Activated T-cell treated with anti-CD3 and anti-CD28 coated beads for 48 hours (primary cell): ENCODE measurements at regions not wholly inside any gene's neighbourhood (a gene's known extent, or its start where the extent isn't known, plus 50 kb on each side); places are given as distances from the start of the nearest gene placed in this dataset.
"Not testable (repeated sequence)": the region's sequence is repeated elsewhere in the genome, so short reads cannot be mapped to it uniquely, and the experiment has no call there.

ENCODE experiments used
- DNase-seq: peaks from one replicate; pipeline ENCODE4 v3.0.0-alpha.2; 2020; ENCODE audit warnings: low read depth

GRCh38 chr22:23460517-23461031, 119.5 kb downstream of the IGLL1 start:
- DNase-seq = not testable (repeated sequence)

- not testable (repeated sequence) for DNase-seq
Observed at GRCh38 chr22:23459645-23460516, 120.2 kb downstream of the IGLL1 start.

GRCh38 chr22:23458663-23459541, 121.2 kb downstream of the IGLL1 start:
- DNase-seq = no peak

- no peak for DNase-seq
Observed at GRCh38 chr22:23457380-23457985, 122.6 kb downstream of the IGLL1 start.

GRCh38 chr22:23456666-23457379, 123.3 kb downstream of the IGLL1 start:
- not testable (repeated sequence) for DNase-seq

- DNase-seq = not testable (repeated sequence)
Observed at GRCh38 chr22:23454345-23454744, 125.7 kb downstream of the IGLL1 start.

- DNase-seq = no peak
Observed at GRCh38 chr22:23453277-23453676, 126.8 kb downstream of the IGLL1 start.

GRCh38 chr22:23452231-23453010, 127.7 kb downstream of the IGLL1 start:
- DNase-seq = no peak

GRCh38 chr22:23451452-23452230, 128.4 kb downstream of the IGLL1 start:
- DNase-seq = not testable (repeated sequence)

- not testable (repeated sequence) for DNase-seq
Observed at GRCh38 chr22:23450821-23451220, 129.3 kb downstream of the IGLL1 start.

GRCh38 chr22:23450434-23450795, 129.7 kb downstream of the IGLL1 start:
- DNase-seq = no peak

GRCh38 chr22:23449748-23450433, 130.2 kb downstream of the IGLL1 start:
- not testable (repeated sequence) for DNase-seq

GRCh38 chr22:23448499-23449288, 131.4 kb downstream of the IGLL1 start:
- not testable (repeated sequence) for DNase-seq

- DNase-seq = no peak
Observed at GRCh38 chr22:23446796-23447350, 133.2 kb downstream of the IGLL1 start.

GRCh38 chr22:23446194-23446593, 133.9 kb downstream of the IGLL1 start:
- not testable (repeated sequence) for DNase-seq

- not testable (repeated sequence) for DNase-seq
Observed at GRCh38 chr22:23443905-23444304, 136.2 kb downstream of the IGLL1 start.

- DNase-seq = not testable (repeated sequence)
Observed at GRCh38 chr22:23439581-23439980, 140.5 kb downstream of the IGLL1 start.

- no peak for DNase-seq
Observed at GRCh38 chr22:23438216-23438615, 141.9 kb downstream of the IGLL1 start.
